H9 (cell line): ENCODE measurements at regions not wholly inside any gene's neighbourhood (a gene's known extent, or its start where the extent isn't known, plus 50 kb on each side); places are given as distances from the start of the nearest gene placed in this dataset.

ENCODE experiments used
- DNase-seq: peaks from one replicate; pipeline ENCODE4 v3.0.0-alpha.2; 2017
- H2AFZ ChIP-seq: one replicate; pipeline ENCODE4 v1.6.1; 2013; ENCODE audit warnings: mild to moderate bottlenecking, low read length, control low read depth, moderate library complexity
- H2AK5ac ChIP-seq: 2 replicates; pipeline ENCODE4 v1.6.1; 2013; ENCODE audit warnings: low read length, control low read depth, mixed read lengths; ENCODE audit not compliant: insufficient read length
- H2BK120ac ChIP-seq: one replicate; pipeline ENCODE4 v1.6.1; 2013; ENCODE audit warnings: low read depth, mild to moderate bottlenecking, low read length, control low read depth, inconsistent platforms; ENCODE audit not compliant: poor library complexity, severe bottlenecking
- H2BK12ac ChIP-seq: 2 replicates; pipeline ENCODE4 v1.6.1; 2013; ENCODE audit warnings: low read length, control low read depth, mixed read lengths, low read depth; ENCODE audit not compliant: insufficient read length
- H2BK15ac ChIP-seq: 2 replicates; pipeline ENCODE4 v1.6.1; 2013; ENCODE audit warnings: low read depth, low read length, control low read depth
- H2BK20ac ChIP-seq: one replicate; pipeline ENCODE4 v1.6.1; 2013; ENCODE audit warnings: low read depth, mild to moderate bottlenecking, low read length, control low read depth, inconsistent platforms; ENCODE audit not compliant: poor library complexity, severe bottlenecking
- H2BK5ac ChIP-seq: 2 replicates; pipeline ENCODE4 v1.6.1; 2013; ENCODE audit warnings: low read length, control low read depth, mixed read lengths; ENCODE audit not compliant: insufficient read length
- H3K14ac ChIP-seq: 2 replicates; pipeline ENCODE4 v1.6.1; 2013; ENCODE audit warnings: low read length, control low read depth; ENCODE audit not compliant: insufficient read depth
- H3K18ac ChIP-seq: 2 replicates; pipeline ENCODE4 v1.6.1; 2013; ENCODE audit warnings: low read depth, mild to moderate bottlenecking, mixed read lengths, low read length, control low read depth; ENCODE audit not compliant: insufficient read length
- H3K23ac ChIP-seq: 2 replicates; pipeline ENCODE4 v1.6.1; 2013; ENCODE audit warnings: low read length, control low read depth, mixed read lengths, low read depth; ENCODE audit not compliant: insufficient read length
- H3K23me2 ChIP-seq: 2 replicates; pipeline ENCODE4 v1.6.1; 2013; ENCODE audit warnings: low read depth, mild to moderate bottlenecking, mixed read lengths, low read length, control low read depth; ENCODE audit not compliant: insufficient read length, poor library complexity, severe bottlenecking
- H3K27ac ChIP-seq: 2 replicates; pipeline ENCODE4 v1.5.1; 2013; ENCODE audit warnings: low read length, control low read depth, mixed read lengths, low read depth; ENCODE audit not compliant: insufficient read length
- H3K27me3 ChIP-seq: 2 replicates; pipeline ENCODE4 v1.6.1; 2013; ENCODE audit warnings: low read length, control low read depth, inconsistent platforms; ENCODE audit not compliant: insufficient read depth
- H3K4ac ChIP-seq: 2 replicates; pipeline ENCODE4 v1.6.1; 2013; ENCODE audit warnings: low read depth, mild to moderate bottlenecking, control low read depth, inconsistent platforms, low read length, moderate library complexity
- H3K4me1 ChIP-seq: 2 replicates; pipeline ENCODE4 v1.6.1; 2013; ENCODE audit warnings: low read length, control low read depth, inconsistent platforms; ENCODE audit not compliant: insufficient read depth
- H3K4me2 ChIP-seq: 2 replicates; pipeline ENCODE4 v1.6.1; 2013; ENCODE audit warnings: low read length, control low read depth, mixed read lengths; ENCODE audit not compliant: insufficient read length, insufficient read depth
- H3K56ac ChIP-seq: 2 replicates; pipeline ENCODE4 v1.6.1; 2013; ENCODE audit warnings: low read depth, mild to moderate bottlenecking, mixed read lengths, low read length, control low read depth; ENCODE audit not compliant: insufficient read length
- H3K79me1 ChIP-seq: 2 replicates; pipeline ENCODE4 v1.6.1; 2013; ENCODE audit warnings: low read depth, mild to moderate bottlenecking, moderate library complexity, low read length, control low read depth, inconsistent platforms; ENCODE audit not compliant: insufficient read depth, poor library complexity, severe bottlenecking
- H3K79me2 ChIP-seq: 2 replicates; pipeline ENCODE4 v1.6.1; 2013; ENCODE audit warnings: low read length, control low read depth, inconsistent platforms; ENCODE audit not compliant: insufficient read depth
- H3K9ac ChIP-seq: 2 replicates; pipeline ENCODE4 v1.6.1; 2013; ENCODE audit warnings: low read length, control low read depth, mixed read lengths; ENCODE audit not compliant: insufficient read length; ENCODE audit errors: extremely low read depth
- H3K9me3 ChIP-seq: one replicate; pipeline ENCODE4 v1.6.1; 2013; ENCODE audit warnings: low read depth, low read length, inconsistent platforms; ENCODE audit not compliant: control insufficient read depth
- H3T11ph ChIP-seq: one replicate; pipeline ENCODE4 v1.6.1; 2013; ENCODE audit warnings: mild to moderate bottlenecking, low read length, control low read depth, inconsistent platforms
- H4K20me1 ChIP-seq: one replicate; pipeline ENCODE4 v1.6.1; 2013; ENCODE audit not compliant: control insufficient read depth, insufficient read length, insufficient read depth
- H4K5ac ChIP-seq: 2 replicates; pipeline ENCODE4 v1.6.1; 2013; ENCODE audit warnings: low read depth, mild to moderate bottlenecking, mixed read lengths, low read length, control low read depth; ENCODE audit not compliant: insufficient read length
- H4K8ac ChIP-seq: replicated peaks from 2 replicates; pipeline ENCODE4 v1.6.1; 2013; ENCODE audit warnings: low read length, control low read depth, mixed read lengths, low read depth; ENCODE audit not compliant: insufficient read length
- H4K91ac ChIP-seq: 2 replicates; pipeline ENCODE4 v1.6.1; 2013; ENCODE audit warnings: low read depth, mild to moderate bottlenecking, moderate library complexity, mixed read lengths, low read length, control low read depth; ENCODE audit not compliant: insufficient read length
- H3K27ac Mint-ChIP-seq, 3 experiments: 2 replicates in 2 of 3; 3 replicates in 1 of 3; pipeline ENCODE4 v1.8.0; 2020 to 2021; ENCODE audit warnings: mixed read lengths in 3 of 3, mild to moderate bottlenecking in 1 of 3, moderate library complexity in 1 of 3
- H3K27me3 Mint-ChIP-seq: 2 replicates; pipeline ENCODE4 v1.8.0; 2021; ENCODE audit warnings: low read depth, mild to moderate bottlenecking, moderate library complexity, mixed read lengths
- H3K36me3 Mint-ChIP-seq, 3 experiments: 2 replicates in 2 of 3; 3 replicates in 1 of 3; pipeline ENCODE4 v1.8.0; 2020 to 2021; ENCODE audit warnings: low read depth in 3 of 3, mixed read lengths in 3 of 3; ENCODE audit not compliant: insufficient read depth in 1 of 3
- H3K4me1 Mint-ChIP-seq, 2 experiments: 2 replicates each; pipeline ENCODE4 v1.8.0; 2020; ENCODE audit warnings: mixed read lengths in 2 of 2
- H3K4me3 Mint-ChIP-seq, 2 experiments: 2 replicates in 1 of 2; 3 replicates in 1 of 2; pipeline ENCODE4 v1.8.0; 2020 to 2021; ENCODE audit warnings: mild to moderate bottlenecking in 2 of 2, mixed read lengths in 2 of 2, moderate library complexity in 1 of 2
- H3K9me3 Mint-ChIP-seq, 2 experiments: 2 replicates in 1 of 2; 3 replicates in 1 of 2; pipeline ENCODE4 v1.8.0; 2020; ENCODE audit warnings: mild to moderate bottlenecking in 2 of 2, mixed read lengths in 2 of 2, moderate library complexity in 1 of 2
- WGBS: extraction: QIAGEN DNeasy Blood & Tissue Kit; methylation state at CpG from one replicate; pipeline ENCODE4 v1.1.7; 2013; ENCODE audit warnings: missing lambda C conversion rate, low lambda C conversion rate, mixed read lengths; ENCODE audit not compliant: insufficient read length; ENCODE audit errors: extremely low coverage; 5-methylcytosine and 5-hydroxymethylcytosine counted together
- TF ChIP-seq, protein P1 (sequence below): fragments of 200-600 bp; sonication (generic); conservative IDR thresholded peaks from 3 replicates; pipeline ENCODE4 v1.8.0; 2021; ENCODE audit warnings: antibody characterized with exemption, mild to moderate bottlenecking

- Mint-ChIP-seq H3K27ac (peak overlapping the region in 1 of 3 experiments; percentile 51; a peak in 1 of 7 replicates), H3K4me1 (no peaks in the 10 kb centered on the region), H3K9me3 (peaks cover 4 to 5% of the 10 kb centered on the region in 2 experiments; a peak in 3 of 5 replicates), H3K36me3 (peaks cover 0 to 4% (median 1%) of the 10 kb centered on the region in 3 experiments; a peak in 4 of 7 replicates), H3K27me3 (no peaks in the 10 kb centered on the region), H3K4me3 (no peak overlapping the region)
- Histone ChIP-seq H3K23ac (no peak overlapping the region), H2BK12ac (no peak overlapping the region), H4K91ac (no peak overlapping the region), H3K9ac (no peak overlapping the region), H2BK5ac (no peak overlapping the region), H4K20me1 (no peaks in the 10 kb centered on the region), H3K27ac (no peak overlapping the region), H2BK120ac (no peak overlapping the region), H3K4ac (no peak overlapping the region), H2AK5ac (no peak overlapping the region), H3K9me3 (no peaks in the 10 kb centered on the region), H3K4me1 (no peaks in the 10 kb centered on the region), H3K56ac (no peak overlapping the region), H2AFZ (no peak overlapping the region), H3K79me2 (no peaks in the 10 kb centered on the region), H3K14ac (no peak overlapping the region), H3K27me3 (no peaks in the 10 kb centered on the region), H3T11ph (no peak overlapping the region), H2BK20ac (no peak overlapping the region), H2BK15ac (no peak overlapping the region), H3K79me1 (no peaks in the 10 kb centered on the region), H4K5ac (no peak overlapping the region), H3K18ac (no peak overlapping the region), H3K23me2 (no peaks in the 10 kb centered on the region), H3K4me2 (no peak overlapping the region), H4K8ac (no peak overlapping the region)
- TF ChIP-seq, protein P1, sequence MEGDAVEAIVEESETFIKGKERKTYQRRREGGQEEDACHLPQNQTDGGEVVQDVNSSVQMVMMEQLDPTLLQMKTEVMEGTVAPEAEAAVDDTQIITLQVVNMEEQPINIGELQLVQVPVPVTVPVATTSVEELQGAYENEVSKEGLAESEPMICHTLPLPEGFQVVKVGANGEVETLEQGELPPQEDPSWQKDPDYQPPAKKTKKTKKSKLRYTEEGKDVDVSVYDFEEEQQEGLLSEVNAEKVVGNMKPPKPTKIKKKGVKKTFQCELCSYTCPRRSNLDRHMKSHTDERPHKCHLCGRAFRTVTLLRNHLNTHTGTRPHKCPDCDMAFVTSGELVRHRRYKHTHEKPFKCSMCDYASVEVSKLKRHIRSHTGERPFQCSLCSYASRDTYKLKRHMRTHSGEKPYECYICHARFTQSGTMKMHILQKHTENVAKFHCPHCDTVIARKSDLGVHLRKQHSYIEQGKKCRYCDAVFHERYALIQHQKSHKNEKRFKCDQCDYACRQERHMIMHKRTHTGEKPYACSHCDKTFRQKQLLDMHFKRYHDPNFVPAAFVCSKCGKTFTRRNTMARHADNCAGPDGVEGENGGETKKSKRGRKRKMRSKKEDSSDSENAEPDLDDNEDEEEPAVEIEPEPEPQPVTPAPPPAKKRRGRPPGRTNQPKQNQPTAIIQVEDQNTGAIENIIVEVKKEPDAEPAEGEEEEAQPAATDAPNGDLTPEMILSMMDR, result no peak
- WGBS, result no CpG with 5 or more reads among the region's 1 CpG
- no peak for DNase-seq
Measured at GRCh38 chr6:139699911-139700310, 325.5 kb upstream of the CITED2 start.
